Embryonic facial prominence (tissue), 1 donor: ENCODE measurements at regions not wholly inside any gene's neighbourhood (a gene's known extent, or its start where the extent isn't known, plus 50 kb on each side); places are given as distances from the start of the nearest gene placed in this dataset.

Source experiments
- DNase-seq: peaks from one replicate; pipeline ENCODE4 v3.0.0-alpha.2; 2016; ENCODE audit errors: extremely low spot score

GRCh38 chr18:41464278-41464677 lies 490.8 kb upstream of the PIK3C3 start:
- no peak for DNase-seq

DNA sequence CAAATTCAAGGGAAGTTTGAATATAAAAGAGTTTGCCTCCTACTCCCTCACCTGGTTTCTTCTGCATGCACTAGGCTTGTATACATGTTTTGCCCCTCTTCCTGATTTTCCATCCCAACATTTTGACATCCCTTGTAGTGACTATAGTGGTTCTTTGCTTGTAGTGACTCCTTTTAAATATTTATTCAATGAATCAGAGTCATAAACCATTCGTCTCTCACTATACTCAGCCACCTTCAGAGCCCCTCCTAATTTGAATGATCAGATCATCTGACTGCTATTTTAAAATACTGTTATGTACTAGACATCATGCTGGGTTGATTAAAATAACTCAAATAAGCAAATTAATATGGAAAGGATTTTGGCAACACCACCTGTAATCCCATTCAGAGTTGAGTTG lies 492.1 kb upstream of the PIK3C3 start:
- DNase-seq: no peak

- no peak for DNase-seq
Observed at GRCh38 chr18:41461114-41461513, 493.9 kb upstream of the PIK3C3 start.

DNA sequence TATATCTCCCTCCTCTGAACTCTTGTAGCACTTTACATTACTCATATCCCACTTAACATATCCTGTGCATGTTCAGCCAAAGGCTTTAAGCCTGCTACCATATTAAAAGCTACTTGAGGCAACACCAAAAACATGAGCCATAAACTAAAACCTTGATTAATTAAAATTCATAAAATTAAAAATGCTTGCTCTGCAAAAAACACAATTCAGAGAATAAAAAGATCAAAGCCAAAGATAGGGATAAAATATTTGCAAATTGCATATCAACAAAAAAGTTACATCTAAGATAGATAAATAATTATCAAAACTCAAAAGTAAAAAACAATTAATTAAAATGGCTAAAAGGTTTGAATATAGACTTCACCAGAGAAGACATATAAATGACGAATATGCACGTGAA lies 495.4 kb upstream of the PIK3C3 start:
- no peak for DNase-seq

DNA sequence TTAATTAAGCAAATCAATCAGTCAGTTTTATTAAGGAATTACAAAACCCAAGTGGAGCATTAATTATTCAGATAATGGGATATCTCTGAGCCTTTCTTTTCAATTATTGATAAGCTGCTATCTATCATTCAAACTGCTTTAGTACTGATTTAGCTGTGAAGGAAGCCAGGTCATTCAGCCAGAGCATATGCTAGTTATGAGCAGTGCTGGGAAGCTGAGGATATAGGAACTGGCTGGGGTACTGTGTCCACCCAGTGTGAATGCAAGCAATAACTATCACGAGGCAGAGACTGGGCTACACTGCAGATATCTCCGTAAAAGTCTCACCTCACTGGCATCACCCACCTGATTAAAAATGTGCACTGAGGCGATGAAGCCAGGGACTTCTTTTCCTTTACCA lies 496.7 kb upstream of the PIK3C3 start:
- DNase-seq: no peak

- no peak for DNase-seq
Observed at GRCh38 chr18:41457765-41458326, 497.2 kb upstream of the PIK3C3 start.

- DNase-seq: no peak
Observed at GRCh38 chr18:41456831-41457230, 498.2 kb upstream of the PIK3C3 start.

GRCh38 chr18:41449612-41450011 lies 505.4 kb upstream of the PIK3C3 start:
- DNase-seq: no peak

- no peak for DNase-seq
Observed at GRCh38 chr18:41444943-41445342, 510.1 kb upstream of the PIK3C3 start.

DNA sequence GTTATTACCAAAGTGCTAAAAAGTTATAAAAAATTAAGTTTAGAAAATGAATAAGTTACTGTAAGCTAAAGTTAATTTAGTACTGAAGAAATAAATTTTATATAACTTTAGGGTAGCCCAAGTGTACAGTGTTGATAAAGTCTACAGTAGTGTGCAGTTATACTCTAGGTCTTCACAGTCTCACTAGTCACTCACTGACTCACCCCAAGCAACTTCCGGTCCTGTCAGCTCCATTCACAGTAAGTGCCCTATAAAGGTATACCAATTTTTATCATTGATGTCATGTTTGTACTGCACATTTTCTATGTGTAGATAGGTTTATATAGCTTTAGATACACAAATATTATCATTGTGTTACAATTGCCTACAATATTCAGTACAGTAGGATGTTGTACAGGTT lies 518.3 kb upstream of the PIK3C3 start:
- no peak for DNase-seq

GRCh38 chr18:41418598-41418997 lies 536.4 kb upstream of the PIK3C3 start:
- no peak for DNase-seq

DNA sequence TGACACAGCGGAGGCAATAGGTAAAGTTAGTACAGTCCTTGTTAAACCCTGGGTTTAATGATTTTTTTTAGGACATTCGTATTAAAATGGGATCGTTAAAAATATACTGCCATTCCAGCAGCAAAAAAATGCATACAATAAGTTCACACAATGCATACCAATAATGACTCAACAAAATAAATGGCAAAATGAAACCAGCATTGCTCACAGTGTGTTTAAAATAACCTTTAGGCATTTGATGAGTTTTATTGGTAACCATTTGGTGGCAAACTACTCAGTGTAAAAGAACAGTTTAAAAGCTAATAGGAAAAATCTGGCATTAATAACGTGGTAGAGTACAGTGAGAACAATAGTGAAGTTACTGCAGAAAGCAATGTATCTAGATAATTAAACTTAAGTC lies 539.0 kb upstream of the PIK3C3 start:
- no peak for DNase-seq

GRCh38 chr18:41410006-41410405 lies 545.0 kb upstream of the PIK3C3 start:
- no peak for DNase-seq

- DNase-seq: no peak
Observed at GRCh38 chr18:41406834-41407233, 548.2 kb upstream of the PIK3C3 start.

- DNase-seq: no peak
Observed at GRCh38 chr18:41396861-41397260, 558.2 kb upstream of the PIK3C3 start.

- no peak for DNase-seq
Observed at GRCh38 chr18:41396211-41396610, 558.8 kb upstream of the PIK3C3 start.

DNA sequence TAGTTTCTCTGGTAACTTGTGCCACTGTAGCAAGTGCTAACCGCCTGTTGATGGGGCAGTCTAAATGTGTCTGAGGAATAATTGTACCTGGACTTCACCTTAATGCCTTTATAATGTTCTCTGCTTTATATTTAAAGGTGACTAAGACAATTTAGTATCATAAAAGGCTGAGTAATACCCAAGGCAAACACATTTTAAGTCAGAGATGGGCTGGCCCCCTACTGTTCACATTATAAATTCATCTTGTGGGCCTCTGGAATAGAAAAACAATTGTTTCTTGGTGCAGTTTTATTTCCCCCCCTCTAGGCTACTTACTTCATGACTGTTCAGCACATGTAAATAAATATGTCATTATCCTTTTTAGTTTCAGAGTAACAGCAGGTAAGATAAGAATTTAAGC lies 559.3 kb upstream of the PIK3C3 start:
- DNase-seq: no peak

DNA sequence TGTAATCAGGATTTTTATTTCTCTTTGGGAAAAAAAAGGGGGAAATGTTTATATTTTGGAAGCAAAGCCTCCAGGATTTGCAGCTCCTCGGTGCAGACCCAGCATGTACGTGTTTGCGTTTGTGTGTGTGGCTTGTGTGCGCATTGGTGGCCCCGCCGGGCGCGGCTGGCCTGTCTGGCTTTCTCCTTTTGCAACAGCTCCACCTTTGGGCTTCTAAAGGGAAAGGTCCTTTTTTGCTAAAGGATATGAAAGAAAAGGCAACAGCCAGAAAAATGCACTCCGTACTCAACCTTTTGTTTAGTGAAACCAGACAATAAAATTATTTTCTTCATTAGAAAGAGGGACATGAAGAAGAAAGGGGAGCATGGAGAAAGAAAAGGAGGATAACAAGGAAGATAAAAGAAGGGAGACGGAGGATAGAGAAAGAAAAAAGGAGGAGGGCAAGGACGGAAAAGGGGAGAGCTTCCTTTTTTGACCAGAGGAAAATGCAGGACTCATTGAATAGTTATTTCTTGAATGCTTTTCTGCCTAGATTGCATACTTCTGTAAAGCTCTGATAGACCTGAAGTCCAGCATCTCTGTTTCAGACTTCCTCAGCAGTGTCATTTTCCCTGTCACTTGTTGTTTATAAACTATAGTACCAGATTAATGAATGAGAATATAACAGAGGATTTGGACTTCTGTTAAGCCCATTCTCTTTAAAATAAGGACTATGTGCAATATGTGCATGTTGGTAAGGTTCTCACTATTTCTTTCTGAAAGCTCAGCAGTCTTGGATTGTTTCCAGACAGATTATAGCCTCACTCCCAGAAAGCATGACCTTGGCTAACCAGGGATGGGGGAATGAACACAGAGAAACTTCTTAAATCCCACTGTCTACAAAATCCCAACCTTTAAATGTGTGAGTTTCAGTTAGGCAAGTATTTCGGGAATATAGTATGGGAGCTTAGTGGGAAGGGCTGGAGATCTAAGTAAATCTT lies 563.1 kb upstream of the PIK3C3 start:
- DNase-seq: peak; percentile 67

DNA sequence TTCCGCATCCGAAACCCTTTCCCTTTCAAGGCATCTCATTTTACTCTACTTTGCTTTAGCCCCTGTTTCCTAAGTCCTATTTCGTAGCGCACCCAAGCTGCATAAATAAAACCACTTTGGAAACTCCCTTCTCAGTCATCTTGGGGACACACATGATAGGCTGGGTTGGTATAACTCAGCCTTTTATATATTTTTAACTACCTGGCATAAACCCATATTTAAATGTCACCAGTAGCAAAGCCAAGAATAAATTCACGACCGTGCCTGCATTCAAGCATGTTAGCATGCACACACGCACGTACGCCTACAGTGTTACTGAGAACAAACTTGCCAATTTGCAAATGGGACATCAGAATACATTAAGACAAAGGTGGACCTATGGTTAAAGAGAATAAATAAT lies 564.7 kb upstream of the PIK3C3 start:
- DNase-seq: no peak

- DNase-seq: peak; percentile 28
Observed at GRCh38 chr18:41378598-41378997, 576.4 kb upstream of the PIK3C3 start.

GRCh38 chr18:41373612-41374011 lies 581.4 kb upstream of the PIK3C3 start:
- DNase-seq: no peak

GRCh38 chr18:41372046-41372665 lies 582.9 kb upstream of the PIK3C3 start:
- DNase-seq: no peak
